ENCODE measurements at regions not wholly inside any gene's neighbourhood (a gene's known extent, or its start where the extent isn't known, plus 50 kb on each side); places are given as distances from the start of the nearest gene placed in this dataset.

DNA sequence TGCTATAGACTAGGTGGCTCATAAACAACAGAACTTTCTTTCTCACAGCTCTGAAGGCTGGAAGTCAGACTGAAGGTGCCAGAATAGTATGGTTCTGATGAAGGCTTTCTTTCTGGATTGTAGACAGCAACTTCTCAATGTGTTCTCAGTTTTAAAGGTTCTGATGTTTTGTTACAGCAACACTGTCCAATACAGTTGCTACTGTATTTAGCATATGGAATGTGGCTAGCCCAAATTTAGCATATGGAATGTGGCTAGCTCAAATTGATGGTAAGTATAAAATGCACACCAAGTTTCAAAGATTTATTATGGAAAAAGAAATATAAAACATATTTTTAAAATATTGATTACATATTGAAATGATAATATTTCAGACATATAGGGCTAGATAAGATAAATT is 145.3 kb downstream of the MBL2 start:
- ATAC-seq (ENCODE audit: low read depth) (no peak), DNase-seq (no peak)
- TF ChIP-seq RCOR1 (IDR thresholded peaks at IDR 0.05; ENCODE audit: insufficient replicate concordance, low read length): no peak
- TF ChIP-seq BHLHE40 (IDR thresholded peaks at IDR 0.05; ENCODE audit: low read depth, low read length): no peak
- TF ChIP-seq, protein P1, sequence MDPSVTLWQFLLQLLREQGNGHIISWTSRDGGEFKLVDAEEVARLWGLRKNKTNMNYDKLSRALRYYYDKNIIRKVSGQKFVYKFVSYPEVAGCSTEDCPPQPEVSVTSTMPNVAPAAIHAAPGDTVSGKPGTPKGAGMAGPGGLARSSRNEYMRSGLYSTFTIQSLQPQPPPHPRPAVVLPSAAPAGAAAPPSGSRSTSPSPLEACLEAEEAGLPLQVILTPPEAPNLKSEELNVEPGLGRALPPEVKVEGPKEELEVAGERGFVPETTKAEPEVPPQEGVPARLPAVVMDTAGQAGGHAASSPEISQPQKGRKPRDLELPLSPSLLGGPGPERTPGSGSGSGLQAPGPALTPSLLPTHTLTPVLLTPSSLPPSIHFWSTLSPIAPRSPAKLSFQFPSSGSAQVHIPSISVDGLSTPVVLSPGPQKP (IDR thresholded peaks at IDR 0.05; ENCODE audit: borderline replicate concordance, low read depth, low read length): no peak
- no peak for TF ChIP-seq FOS (IDR thresholded peaks at IDR 0.05; ENCODE audit: low read depth, low read length)
- no peak overlapping the region for H2BK15ac ChIP-seq (ENCODE audit: low read depth, low read length)
- BruUV-seq (replicated peaks): no TSS peak
- H3K23ac ChIP-seq (ENCODE audit: low read depth, low read length): no peak overlapping the region
- no peak overlapping the region for H2AK5ac ChIP-seq (ENCODE audit: low read depth, low read length)
- no peak overlapping the region for H3K27ac ChIP-seq (ENCODE audit: insufficient read depth, low read length)
- no peak overlapping the region for H3K56ac ChIP-seq (ENCODE audit: extremely low read depth, insufficient read depth, low read length)
- H2BK120ac ChIP-seq (ENCODE audit: low read depth, low read length): no peak overlapping the region
- H3K36me3 ChIP-seq (ENCODE audit: control insufficient read depth, insufficient read depth, low read length): no peaks in the 10 kb centered on the region
- dilution Hi-C loops (cut with HindIII; ENCODE audit: low sequenced_read_pairs, unreplicated experiment): no loop called here
- no peak overlapping the region for H4K91ac ChIP-seq (ENCODE audit: insufficient read depth, low read depth, low read length)
- no peaks in the 10 kb centered on the region for H4K20me1 ChIP-seq (ENCODE audit: insufficient read depth, low read length)
- H2AK9ac ChIP-seq (replicated peaks; ENCODE audit: low read depth, low read length, poor library complexity): no peak overlapping the region
- no peak overlapping the region for H2BK20ac ChIP-seq (ENCODE audit: low read depth, low read length)
- H3K27me3 ChIP-seq (ENCODE audit: control insufficient read depth, insufficient read depth, low read length): no peaks in the 10 kb centered on the region; the same call in 1 of the 2 replicates
- H2BK5ac ChIP-seq (ENCODE audit: low read depth, low read length, poor library complexity, severe bottlenecking): no peak overlapping the region
- ChIA-PET CTCF (no interaction called here), POLR2A (ENCODE audit: unreplicated experiment) (no interaction called here)
- H3K9ac ChIP-seq (ENCODE audit: low read depth, low read length): no peak overlapping the region
- no peak overlapping the region for H4K8ac ChIP-seq (ENCODE audit: low read depth in 2 of 2, low read length in 2 of 2)
- H3K4me1 ChIP-seq (ENCODE audit: control insufficient read depth, insufficient read depth, low read length): no peaks in the 10 kb centered on the region
- no peaks in the 10 kb centered on the region for H3K9me3 ChIP-seq (ENCODE audit: control insufficient read depth, insufficient read depth, low read length)
- H3K79me1 ChIP-seq (ENCODE audit: low read depth in 1 of 2, low read length in 2 of 2): no peaks in the 10 kb centered on the region
- no peak overlapping the region for H2AFZ ChIP-seq (replicated peaks; ENCODE audit: low read length, poor library complexity)
- in situ Hi-C loops (cut with MboI; ENCODE audit: low sequenced_read_pairs): no loop called here
- H3K14ac ChIP-seq (replicated peaks; ENCODE audit: low read depth, low read length): no peak overlapping the region
- H3K4ac ChIP-seq (ENCODE audit: low read depth, low read length): no peak overlapping the region
- intact Hi-C loops (cut with micrococcal nuclease): no loop called here
- H3K4me3 ChIP-seq (ENCODE audit: insufficient read depth, low read depth, low read length): no peak overlapping the region
- no peak overlapping the region for H3K18ac ChIP-seq (ENCODE audit: low read depth, low read length)
- no peak overlapping the region for H3K4me2 ChIP-seq (ENCODE audit: low read depth, low read length)
- H3K9me1 ChIP-seq (ENCODE audit: insufficient read depth, low read length): no peaks in the 10 kb centered on the region
- no peak overlapping the region for H4K5ac ChIP-seq (ENCODE audit: low read depth, low read length)

Data from IMR-90 (cell line).